Natural killer cell (primary cell): ENCODE measurements at regions not wholly inside any gene's neighbourhood (a gene's known extent, or its start where the extent isn't known, plus 50 kb on each side); places are given as distances from the start of the nearest gene placed in this dataset.

Experiments
- ATAC-seq, 3 donors: fragments of 150-1000 bp in 2 of 3; fragments of 200-7000 bp in 1 of 3; cut with Tn5 transposase; 1 replicate in 1 of 3; 2 replicates in 2 of 3; pipeline ENCODE4 v1.10.0; 2021; ENCODE audit warnings: mild to moderate bottlenecking in 2 of 3, moderate library complexity in 2 of 3
- DNase-seq, 2 donors: peaks; one replicate each; pipeline versions ENCODE4 v3.0.0 to v3.0.0-alpha.2; 2013 to 2021; ENCODE audit warnings: mixed read lengths in 1 of 2
- H3K27ac ChIP-seq: one replicate; pipeline ENCODE4 v1.5.1; 2013; ENCODE audit warnings: mild to moderate bottlenecking, low read length
- H3K27me3 ChIP-seq: one replicate; pipeline ENCODE4 v1.6.1; 2013; ENCODE audit warnings: low read length; ENCODE audit not compliant: control insufficient read depth, insufficient read depth
- H3K36me3 ChIP-seq: one replicate; pipeline ENCODE4 v1.6.1; 2013; ENCODE audit warnings: low read length; ENCODE audit not compliant: control insufficient read depth, insufficient read depth
- H3K4me1 ChIP-seq: one replicate; pipeline ENCODE4 v1.6.1; 2013; ENCODE audit warnings: low read length; ENCODE audit not compliant: control insufficient read depth, insufficient read depth
- H3K4me3 ChIP-seq: one replicate; pipeline ENCODE4 v1.5.1; 2013; ENCODE audit warnings: low read length
- H3K9me3 ChIP-seq: one replicate; pipeline ENCODE4 v1.6.1; 2013; ENCODE audit warnings: low read length; ENCODE audit not compliant: control insufficient read depth, insufficient read depth
- H3K27ac Mint-ChIP-seq, 2 donors: one replicate each; pipeline ENCODE4 v1.8.0; 2022; ENCODE audit warnings: mild to moderate bottlenecking in 2 of 2, mixed read lengths in 2 of 2, moderate library complexity in 1 of 2
- H3K27me3 Mint-ChIP-seq, 2 donors: one replicate each; pipeline ENCODE4 v1.8.0; 2022; ENCODE audit warnings: low read depth in 2 of 2, mixed read lengths in 2 of 2
- H3K36me3 Mint-ChIP-seq: one replicate; pipeline ENCODE4 v1.8.0; 2022; ENCODE audit warnings: mixed read lengths
- H3K4me1 Mint-ChIP-seq, 2 donors: one replicate each; pipeline ENCODE4 v1.8.0; 2022; ENCODE audit warnings: mixed read lengths in 2 of 2
- H3K4me3 Mint-ChIP-seq: one replicate; pipeline ENCODE4 v1.8.0; 2022; ENCODE audit warnings: mild to moderate bottlenecking, moderate library complexity, mixed read lengths
- H3K9me3 Mint-ChIP-seq, 2 donors: one replicate each; pipeline ENCODE4 v1.8.0; 2022; ENCODE audit warnings: mixed read lengths in 2 of 2
- CTCF ChIP-seq: fragments of 200-600 bp; IDR thresholded peaks from one replicate; pipeline ENCODE4 v1.8.0; 2022; ENCODE audit warnings: antibody characterized with exemption
- WGBS: methylation state at CpG from one replicate; pipeline ENCODE4 v1.1.7; 2013; ENCODE audit warnings: missing lambda C conversion rate; ENCODE audit not compliant: insufficient coverage; 5-methylcytosine and 5-hydroxymethylcytosine counted together
- intact Hi-C: fragments of 100-400 bp; cut with micrococcal nuclease; formaldehyde crosslinking; loops from one replicate; pipeline ENCODE4 v1.14.2; 2022

GRCh38 chr13:85719749-85720148, 79.5 kb downstream of the SLITRK6 start:
- intact Hi-C loops: no loop called here
- no peak for TF ChIP-seq CTCF
- 100% methylated on average over 1 of the region's 1 CpG for WGBS
- H3K4me1 Mint-ChIP-seq: no peaks in the 10 kb centered on the region
- H3K27me3 Mint-ChIP-seq: no peaks in the 10 kb centered on the region
- Histone ChIP-seq H3K4me1 (no peaks in the 10 kb centered on the region), H3K36me3 (no peaks in the 10 kb centered on the region), H3K4me3 (no peak overlapping the region), H3K27ac (no peak overlapping the region), H3K27me3 (no peaks in the 10 kb centered on the region), H3K9me3 (peaks cover 6% of the 10 kb centered on the region)
- H3K9me3 Mint-ChIP-seq: peaks cover 3% of the 10 kb centered on the region in 2 donors
- no peak overlapping the region for H3K27ac Mint-ChIP-seq
- H3K36me3 Mint-ChIP-seq: no peaks in the 10 kb centered on the region
- ATAC-seq (no peak), DNase-seq (no peak)
- H3K4me3 Mint-ChIP-seq: no peak overlapping the region

GRCh38 chr13:85717921-85718320, 81.3 kb downstream of the SLITRK6 start:
- H3K36me3 ChIP-seq: no peaks in the 10 kb centered on the region
- H3K4me3 ChIP-seq: no peak overlapping the region
- intact Hi-C loops: no loop called here
- Mint-ChIP-seq H3K4me1 (no peaks in the 10 kb centered on the region), H3K27me3 (no peaks in the 10 kb centered on the region), H3K36me3 (no peaks in the 10 kb centered on the region), H3K4me3 (no peak overlapping the region), H3K9me3 (peaks cover 3% of the 10 kb centered on the region in 2 donors), H3K27ac (no peak overlapping the region)
- H3K27me3 ChIP-seq: no peaks in the 10 kb centered on the region
- TF ChIP-seq CTCF: no peak
- no peaks in the 10 kb centered on the region for H3K4me1 ChIP-seq
- DNase-seq: no peak
- H3K27ac ChIP-seq: no peak overlapping the region
- H3K9me3 ChIP-seq: no peaks in the 10 kb centered on the region
- WGBS: 100% methylated on average over 1 of the region's 3 CpGs
- no peak for ATAC-seq

GRCh38 chr13:85710545-85710944, 88.7 kb downstream of the SLITRK6 start:
- no peaks in the 10 kb centered on the region for H3K4me1 ChIP-seq
- no peak overlapping the region for H3K4me3 Mint-ChIP-seq
- peaks cover 3% of the 10 kb centered on the region for H3K9me3 ChIP-seq
- no peak for DNase-seq
- H3K27ac Mint-ChIP-seq: no peak overlapping the region
- 96% methylated on average over 4 of the region's 4 CpGs for WGBS
- peaks cover 2% of the 10 kb centered on the region for H3K36me3 Mint-ChIP-seq
- H3K27ac ChIP-seq: no peak overlapping the region
- no peaks in the 10 kb centered on the region for H3K27me3 ChIP-seq
- H3K36me3 ChIP-seq: no peaks in the 10 kb centered on the region
- intact Hi-C loops: loop anchor here (2.0 kb wide), 1 partner anchor 20 kb away; no protein-coding TSS in a partner anchor
- no peak overlapping the region for H3K4me3 ChIP-seq
- no peak for ATAC-seq
- H3K27me3 Mint-ChIP-seq: no peaks in the 10 kb centered on the region
- no peak for TF ChIP-seq CTCF
- H3K9me3 Mint-ChIP-seq: peaks cover 4 to 6% of the 10 kb centered on the region in 2 donors
- H3K4me1 Mint-ChIP-seq: no peaks in the 10 kb centered on the region

GRCh38 chr13:85709721-85710120, 89.5 kb downstream of the SLITRK6 start:
- Histone ChIP-seq H3K4me1 (no peaks in the 10 kb centered on the region), H3K4me3 (no peak overlapping the region), H3K27ac (no peak overlapping the region), H3K9me3 (peaks cover 3% of the 10 kb centered on the region), H3K27me3 (no peaks in the 10 kb centered on the region), H3K36me3 (no peaks in the 10 kb centered on the region)
- no peak for TF ChIP-seq CTCF
- peaks cover 8% of the 10 kb centered on the region for H3K36me3 Mint-ChIP-seq
- ATAC-seq (no peak), DNase-seq (no peak)
- peaks cover 4 to 6% of the 10 kb centered on the region in 2 donors for H3K9me3 Mint-ChIP-seq
- intact Hi-C loops: loop anchor here (2.0 kb wide), 1 partner anchor 19 kb away; no protein-coding TSS in a partner anchor
- no peak overlapping the region for H3K4me3 Mint-ChIP-seq
- no peaks in the 10 kb centered on the region for H3K27me3 Mint-ChIP-seq
- H3K27ac Mint-ChIP-seq: no peak overlapping the region
- no peaks in the 10 kb centered on the region for H3K4me1 Mint-ChIP-seq
- 100% methylated on average over 1 of the region's 1 CpG for WGBS
